Astrocyte (in vitro differentiated cells and primary cell): ENCODE measurements at regions not wholly inside any gene's neighbourhood (a gene's known extent, or its start where the extent isn't known, plus 50 kb on each side); places are given as distances from the start of the nearest gene placed in this dataset.

Experiments used
- DNase-seq: peaks from one replicate; pipeline ENCODE4 v3.0.0-alpha.2; 2010; ENCODE audit warnings: low read depth
- FAIRE-seq: peaks from 2 replicates; lab custom pipeline; 2011; peaks lifted over from hg19 to GRCh38; lab: Jason Lieb, UNC
- H2AFZ ChIP-seq: 2 replicates; pipeline ENCODE4 v1.6.0; 2012; ENCODE audit warnings: low read depth, low read length, inconsistent platforms
- H3K27ac ChIP-seq: 2 replicates; pipeline ENCODE4 v1.5.1; 2011; ENCODE audit warnings: low read depth, low read length, inconsistent platforms
- H3K27me3 ChIP-seq: 2 replicates; pipeline ENCODE4 v1.6.0; 2011; ENCODE audit warnings: low read length, inconsistent platforms; ENCODE audit not compliant: insufficient read depth
- H3K36me3 ChIP-seq: 2 replicates; pipeline ENCODE4 v1.5.1; 2011; ENCODE audit warnings: low read length, inconsistent platforms; ENCODE audit not compliant: insufficient read depth
- H3K4me1 ChIP-seq: 2 replicates; pipeline ENCODE4 v1.5.1; 2011; ENCODE audit warnings: low read length, inconsistent platforms; ENCODE audit not compliant: insufficient read depth
- H3K4me2 ChIP-seq: 2 replicates; pipeline ENCODE4 v1.6.0; 2012; ENCODE audit warnings: low read length, inconsistent platforms
- H3K4me3 ChIP-seq: 2 replicates; pipeline ENCODE4 v1.5.1; 2011; ENCODE audit warnings: low read depth, mild to moderate bottlenecking, low read length, inconsistent platforms; ENCODE audit not compliant: insufficient read depth
- H3K79me2 ChIP-seq: 2 replicates; pipeline ENCODE4 v1.6.0; 2012; ENCODE audit warnings: mild to moderate bottlenecking, low read length, inconsistent platforms; ENCODE audit not compliant: insufficient read depth
- H3K9ac ChIP-seq: 2 replicates; pipeline ENCODE4 v1.6.0; 2012; ENCODE audit warnings: mild to moderate bottlenecking, low read length, inconsistent platforms
- H3K9me3 ChIP-seq: 2 replicates; pipeline ENCODE4 v1.5.1; 2012; ENCODE audit warnings: low read depth, mild to moderate bottlenecking, low read length, inconsistent platforms; ENCODE audit not compliant: insufficient read depth
- H4K20me1 ChIP-seq: 2 replicates; pipeline ENCODE4 v1.6.0; 2012; ENCODE audit warnings: low read length, inconsistent platforms; ENCODE audit not compliant: insufficient read depth
- H3K27ac Mint-ChIP-seq: one replicate; pipeline ENCODE4 v1.8.0; 2021; ENCODE audit warnings: mild to moderate bottlenecking, mixed read lengths; ENCODE audit not compliant: unreplicated experiment
- H3K27me3 Mint-ChIP-seq: one replicate; pipeline ENCODE4 v1.8.0; 2021; ENCODE audit warnings: low read depth, mixed read lengths; ENCODE audit not compliant: unreplicated experiment
- H3K36me3 Mint-ChIP-seq: one replicate; pipeline ENCODE4 v1.8.0; 2021; ENCODE audit warnings: low read depth, mixed read lengths; ENCODE audit not compliant: unreplicated experiment
- H3K4me1 Mint-ChIP-seq: one replicate; pipeline ENCODE4 v1.8.0; 2021; ENCODE audit warnings: low read depth, mixed read lengths; ENCODE audit not compliant: unreplicated experiment
- H3K4me3 Mint-ChIP-seq: one replicate; pipeline ENCODE4 v1.8.0; 2021; ENCODE audit warnings: mild to moderate bottlenecking, moderate library complexity, mixed read lengths; ENCODE audit not compliant: unreplicated experiment
- H3K9me3 Mint-ChIP-seq: one replicate; pipeline ENCODE4 v1.8.0; 2021; ENCODE audit warnings: mild to moderate bottlenecking, mixed read lengths; ENCODE audit not compliant: unreplicated experiment
- CTCF ChIP-seq: IDR thresholded peaks from 2 replicates; pipeline ENCODE4 v1.5.1; 2011; ENCODE audit warnings: low read depth, mild to moderate bottlenecking, inconsistent platforms, low read length, moderate library complexity; ENCODE audit not compliant: insufficient read depth
- EZH2 ChIP-seq: IDR thresholded peaks from 2 replicates; pipeline ENCODE4 v1.6.1; 2012; ENCODE audit warnings: mild to moderate bottlenecking, low read length, inconsistent platforms; ENCODE audit not compliant: insufficient read depth

GRCh38 chr4:162921178-162921785, 245.4 kb downstream of the NAF1 start:
- Mint-ChIP-seq H3K27ac (no peak overlapping the region), H3K36me3 (no peaks in the 10 kb centered on the region)
- FAIRE-seq, result no peak

GRCh38 chr4:162920649-162921048, 246.0 kb downstream of the NAF1 start:
- FAIRE-seq (no peak), DNase-seq (no peak)
- TF ChIP-seq EZH2, result no peak
- no peak for TF ChIP-seq CTCF
- Histone ChIP-seq H3K9ac (no peak overlapping the region), H3K27ac (no peak overlapping the region), H3K79me2 (no peaks in the 10 kb centered on the region), H3K4me2 (no peak overlapping the region), H4K20me1 (no peaks in the 10 kb centered on the region), H3K36me3 (no peaks in the 10 kb centered on the region), H3K27me3 (no peaks in the 10 kb centered on the region), H2AFZ (no peak overlapping the region), H3K4me3 (no peak overlapping the region), H3K9me3 (no peaks in the 10 kb centered on the region), H3K4me1 (no peaks in the 10 kb centered on the region)
- H3K36me3 Mint-ChIP-seq, result no peaks in the 10 kb centered on the region
- H3K27me3 Mint-ChIP-seq, result no peaks in the 10 kb centered on the region
- no peaks in the 10 kb centered on the region for H3K4me1 Mint-ChIP-seq
- H3K27ac Mint-ChIP-seq, result no peak overlapping the region
- no peak overlapping the region for H3K4me3 Mint-ChIP-seq
- peaks cover 8% of the 10 kb centered on the region for H3K9me3 Mint-ChIP-seq

More at GRCh38 chr4:162921178-162921785, 245.4 kb downstream of the NAF1 start:
- no peak for DNase-seq
- Histone ChIP-seq H3K36me3 (no peaks in the 10 kb centered on the region), H3K4me2 (no peak overlapping the region), H3K27me3 (no peaks in the 10 kb centered on the region), H3K9ac (no peak overlapping the region), H3K79me2 (no peaks in the 10 kb centered on the region), H3K9me3 (no peaks in the 10 kb centered on the region), H3K27ac (no peak overlapping the region), H4K20me1 (no peaks in the 10 kb centered on the region), H2AFZ (no peak overlapping the region), H3K4me3 (no peak overlapping the region), H3K4me1 (no peaks in the 10 kb centered on the region)
- peaks cover 7% of the 10 kb centered on the region for H3K9me3 Mint-ChIP-seq
- no peak overlapping the region for H3K4me3 Mint-ChIP-seq
- no peaks in the 10 kb centered on the region for H3K27me3 Mint-ChIP-seq
- no peaks in the 10 kb centered on the region for H3K4me1 Mint-ChIP-seq
- TF ChIP-seq CTCF, result no peak
- no peak for TF ChIP-seq EZH2

- Histone ChIP-seq H2AFZ (no peak overlapping the region), H3K9ac (no peak overlapping the region), H4K20me1 (no peaks in the 10 kb centered on the region), H3K79me2 (no peaks in the 10 kb centered on the region), H3K9me3 (no peaks in the 10 kb centered on the region), H3K27ac (no peak overlapping the region), H3K4me1 (no peaks in the 10 kb centered on the region), H3K36me3 (no peaks in the 10 kb centered on the region), H3K4me2 (no peak overlapping the region), H3K27me3 (no peaks in the 10 kb centered on the region), H3K4me3 (no peak overlapping the region)
- TF ChIP-seq CTCF (no peak), EZH2 (no peak)
- H3K27me3 Mint-ChIP-seq, result no peaks in the 10 kb centered on the region
- peaks cover 10% of the 10 kb centered on the region for H3K9me3 Mint-ChIP-seq
- FAIRE-seq (no peak), DNase-seq (no peak)
- no peaks in the 10 kb centered on the region for H3K4me1 Mint-ChIP-seq
- H3K27ac Mint-ChIP-seq, result no peak overlapping the region
- H3K4me3 Mint-ChIP-seq, result no peak overlapping the region
- H3K36me3 Mint-ChIP-seq, result no peaks in the 10 kb centered on the region
Measured at GRCh38 chr4:162912482-162912881, 254.2 kb downstream of the NAF1 start.
